HepG2 (cell line): ENCODE measurements at regions not wholly inside any gene's neighbourhood (a gene's known extent, or its start where the extent isn't known, plus 50 kb on each side); places are given as distances from the start of the nearest gene placed in this dataset.

Experiments
- ATAC-seq: fragments of 200-7000 bp; cut with Tn5 transposase; 3 replicates; pipeline ENCODE4 v1.9.1; 2020; ENCODE audit warnings: mild to moderate bottlenecking, moderate library complexity
- BruUV-seq: library from RNA; stranded (reverse); fragments of 400-500 nt; replicated peaks from 2 replicates; lab custom pipeline; 2021; lab: Mats Ljungman, UMichigan
- CTCF ChIA-PET: fragments of 300-600 bp; formaldehyde crosslinking; extraction: SDS; loops from one replicate; lab custom pipeline; 2021; ENCODE audit warnings: low total read pairs, inconsistent platforms, low intra/inter-chr PET ratio; lab: Yijun Ruan, JAX
- POLR2A ChIA-PET: fragments of 350-600 bp; sonication (Branson Sonifier 250); formaldehyde crosslinking; loops from one replicate; lab custom pipeline; 2020; ENCODE audit warnings: antibody characterized with exemption, inconsistent platforms; lab: Yijun Ruan, JAX
- DNase-seq: peaks from one replicate; pipeline ENCODE4 v3.0.0-alpha.2; 2015; ENCODE audit warnings: low spot score
- FAIRE-seq: peaks from 3 replicates; lab custom pipeline; 2011; peaks lifted over from hg19 to GRCh38; lab: Jason Lieb, UNC
- H2AFZ ChIP-seq: one replicate; pipeline ENCODE4 v1.6.1; 2011; ENCODE audit warnings: low read length, inconsistent platforms
- H3K27ac ChIP-seq: fragments of 300-600 bp; 3 replicates; pipeline ENCODE4 v1.8.0; 2011; ENCODE audit warnings: mixed run types, mild to moderate bottlenecking, mixed read lengths, low read length, inconsistent platforms; ENCODE audit not compliant: insufficient read depth; ENCODE audit errors: extremely low read length
- H3K27me3 ChIP-seq, 2 experiments: fragments of 200-600 bp in 1 of 2; 2 replicates in 1 of 2; 3 replicates in 1 of 2; pipeline versions ENCODE4 v1.6.0 to v1.8.0; 2011; ENCODE audit warnings: low read length in 2 of 2, mild to moderate bottlenecking in 2 of 2, moderate library complexity in 2 of 2, inconsistent platforms in 1 of 2; ENCODE audit not compliant: insufficient read depth in 2 of 2, control insufficient read depth in 1 of 2
- H3K36me3 ChIP-seq, 2 experiments: fragments of 200-600 bp in 1 of 2; replicated peaks in 1 of 2; 2 replicates in 1 of 2; 3 replicates in 1 of 2; pipeline versions ENCODE4 v1.5.1 to v1.8.0; 2011; ENCODE audit warnings: low read length in 2 of 2, inconsistent platforms in 1 of 2; ENCODE audit not compliant: insufficient read depth in 2 of 2, control insufficient read depth in 1 of 2
- H3K4me1 ChIP-seq: 2 replicates; pipeline ENCODE4 v1.5.1; 2012; ENCODE audit warnings: low read length, inconsistent platforms; ENCODE audit not compliant: insufficient read depth
- H3K4me2 ChIP-seq: 2 replicates; pipeline ENCODE4 v1.6.0; 2011; ENCODE audit warnings: low read depth, low read length, inconsistent platforms
- H3K4me3 ChIP-seq, 3 experiments: fragments of 200-600 bp in 1 of 3; sonication (generic), shearing (Covaris generic) in 1 of 3; replicated peaks in 1 of 3; 2 replicates each; pipeline ENCODE4 v1.5.1; 2011 to 2016; ENCODE audit warnings: low read length in 3 of 3, inconsistent platforms in 2 of 3, low read depth in 2 of 3, mild to moderate bottlenecking in 2 of 3, control low read depth in 1 of 3, mixed read lengths in 1 of 3; ENCODE audit not compliant: insufficient read depth in 1 of 3
- H3K79me2 ChIP-seq: one replicate; pipeline ENCODE4 v1.6.1; 2011; ENCODE audit warnings: low read length, inconsistent platforms; ENCODE audit not compliant: insufficient read depth
- H3K9ac ChIP-seq: 2 replicates; pipeline ENCODE4 v1.6.0; 2011; ENCODE audit warnings: mild to moderate bottlenecking, low read depth, low read length, inconsistent platforms; ENCODE audit not compliant: insufficient read depth
- H3K9me3 ChIP-seq: 2 replicates; pipeline ENCODE4 v1.5.1; 2012; ENCODE audit warnings: mild to moderate bottlenecking, low read length
- H4K20me1 ChIP-seq: 2 replicates; pipeline ENCODE4 v1.6.0; 2011; ENCODE audit warnings: inconsistent platforms, mild to moderate bottlenecking, low read length, moderate library complexity; ENCODE audit not compliant: insufficient read depth
- CEBPG ChIP-seq: IDR thresholded peaks from 2 replicates; pipeline ENCODE4 v1.6.1; 2016
- HMGA1 ChIP-seq: sonication (generic); formaldehyde crosslinking; conservative IDR thresholded peaks from 2 replicates; pipeline ENCODE4 v1.4.0; 2020; ENCODE audit warnings: missing genetic modification reagents
- HOXA9 ChIP-seq: sonication (generic); formaldehyde crosslinking; IDR thresholded peaks from 2 replicates; pipeline ENCODE4 v1.8.1; 2022; ENCODE audit warnings: missing genetic modification reagents, mild to moderate bottlenecking, moderate library complexity, borderline replicate concordance
- KAT8 ChIP-seq: IDR thresholded peaks from 2 replicates; pipeline ENCODE4 v1.6.1; 2016; ENCODE audit warnings: missing genetic modification reagents, missing compliant biosample characterization
- NR3C1 ChIP-seq: sonication (generic); formaldehyde crosslinking; IDR thresholded peaks from 2 replicates; pipeline ENCODE4 v1.4.0; 2020; ENCODE audit warnings: missing genetic modification reagents
- SAP130 ChIP-seq: IDR thresholded peaks from 2 replicates; pipeline ENCODE4 v1.6.1; 2016; ENCODE audit warnings: low read depth
- SNRNP70 ChIP-seq: fragments of 200-400 bp; formaldehyde crosslinking; IDR thresholded peaks from 2 replicates; pipeline ENCODE4 v1.6.1; 2017; ENCODE audit warnings: mild to moderate bottlenecking, low read depth, low read length, moderate library complexity
- ZFP37 ChIP-seq: sonication (generic); formaldehyde crosslinking; IDR thresholded peaks from 2 replicates; pipeline ENCODE4 v1.4.0; 2020; ENCODE audit warnings: missing genetic modification reagents, borderline replicate concordance
- ZMAT3 ChIP-seq: sonication (generic); formaldehyde crosslinking; conservative IDR thresholded peaks from 2 replicates; pipeline ENCODE4 v1.7.0; 2021; ENCODE audit warnings: missing genetic modification reagents
- ZNF205 ChIP-seq: IDR thresholded peaks from 2 replicates; pipeline ENCODE4 v1.6.1; 2018; ENCODE audit warnings: missing biosample characterization, missing genetic modification reagents
- ZNF33A ChIP-seq: sonication (generic); formaldehyde crosslinking; IDR thresholded peaks from 2 replicates; pipeline ENCODE4 v1.5.1; 2020; ENCODE audit warnings: missing genetic modification reagents, mild to moderate bottlenecking, moderate library complexity, borderline replicate concordance
- ZNF564 ChIP-seq: sonication (generic); formaldehyde crosslinking; IDR thresholded peaks from 2 replicates; pipeline ENCODE4 v1.8.1; 2023; ENCODE audit warnings: mild to moderate bottlenecking, missing genetic modification reagents
- ZNF850 ChIP-seq: sonication (generic); formaldehyde crosslinking; conservative IDR thresholded peaks from 2 replicates; pipeline ENCODE4 v1.9.0; 2021; ENCODE audit warnings: mild to moderate bottlenecking, missing genetic modification reagents
- ZSCAN9 ChIP-seq: IDR thresholded peaks from 2 replicates; pipeline ENCODE4 v1.6.1; 2016; ENCODE audit warnings: borderline replicate concordance
- WGBS: methylation state at CpG from one replicate; pipeline ENCODE4 v1.1.6; 2017; ENCODE audit warnings: low lambda C conversion rate; 5-methylcytosine and 5-hydroxymethylcytosine counted together
- in situ Hi-C: cut with HindIII; loops from 2 replicates; pipeline ENCODE4 v1.10.0; 2017; ENCODE audit warnings: low pct_unique_long_range_greater_than_20kb; ENCODE audit not compliant: extremely low pct_ligation_motif_present
- intact Hi-C: fragments of 100-400 bp; cut with micrococcal nuclease; formaldehyde crosslinking; loops from one replicate; pipeline ENCODE4 v1.10.0; 2022; ENCODE audit not compliant: unreplicated experiment
- TF ChIP-seq, protein P1 (sequence below): sonication (generic); formaldehyde crosslinking; IDR thresholded peaks from 2 replicates; pipeline ENCODE4 v1.4.0; 2020; ENCODE audit warnings: missing genetic modification reagents
- TF ChIP-seq, protein P2 (sequence below): sonication (generic); formaldehyde crosslinking; IDR thresholded peaks from 2 replicates; pipeline ENCODE4 v1.8.0; 2022; ENCODE audit warnings: mild to moderate bottlenecking, missing genetic modification reagents, moderate library complexity
- TF ChIP-seq, protein P3 (sequence below): sonication (generic); formaldehyde crosslinking; IDR thresholded peaks from 2 replicates; pipeline ENCODE4 v1.8.1; 2023; ENCODE audit warnings: mild to moderate bottlenecking, missing genetic modification reagents
- TF ChIP-seq, protein P4 (sequence below): IDR thresholded peaks from 2 replicates; pipeline ENCODE4 v1.4.0; 2020; ENCODE audit warnings: mild to moderate bottlenecking, missing genetic modification reagents
- TF ChIP-seq, protein P5 (sequence below): sonication (generic); formaldehyde crosslinking; IDR thresholded peaks from 2 replicates; pipeline ENCODE4 v1.5.1; 2020; ENCODE audit warnings: missing genetic modification reagents, mild to moderate bottlenecking, borderline replicate concordance

DNA sequence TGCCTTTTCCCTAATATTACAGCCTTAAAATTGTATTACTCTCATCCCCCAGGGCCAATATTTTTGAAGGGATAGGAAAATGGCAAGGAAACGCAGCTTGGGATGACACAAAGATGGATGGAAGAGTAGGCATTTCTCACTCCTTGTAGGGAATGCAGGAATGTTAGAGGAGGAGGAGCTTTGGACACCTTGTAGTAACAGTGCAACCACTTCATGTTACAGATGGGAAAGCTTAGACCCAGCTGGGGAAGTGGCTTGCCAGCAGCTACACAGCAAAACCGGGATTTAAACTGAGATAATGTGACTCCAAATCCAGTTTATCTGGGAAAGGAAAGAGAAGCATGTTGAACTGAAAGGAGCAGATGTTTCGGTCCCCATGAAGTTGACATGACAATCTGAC is 473.7 kb upstream of the DAB1 start:
- POLR2A ChIA-PET = no interaction called here
- 6% methylated on average over 3 of the region's 3 CpGs for WGBS

More for the DNA sequence above, 473.7 kb upstream of the DAB1 start:
- no peak overlapping the region for H3K4me3 ChIP-seq
- TF ChIP-seq NR3C1 (CRISPR knock-in tag) = no peak
- no peak for TF ChIP-seq ZFP37 (CRISPR knock-in tag)
- no peak for TF ChIP-seq HOXA9 (CRISPR knock-in tag)
- no peak for TF ChIP-seq SNRNP70
- TF ChIP-seq ZMAT3 (CRISPR knock-in tag) = no peak
- TF ChIP-seq, protein P1, sequence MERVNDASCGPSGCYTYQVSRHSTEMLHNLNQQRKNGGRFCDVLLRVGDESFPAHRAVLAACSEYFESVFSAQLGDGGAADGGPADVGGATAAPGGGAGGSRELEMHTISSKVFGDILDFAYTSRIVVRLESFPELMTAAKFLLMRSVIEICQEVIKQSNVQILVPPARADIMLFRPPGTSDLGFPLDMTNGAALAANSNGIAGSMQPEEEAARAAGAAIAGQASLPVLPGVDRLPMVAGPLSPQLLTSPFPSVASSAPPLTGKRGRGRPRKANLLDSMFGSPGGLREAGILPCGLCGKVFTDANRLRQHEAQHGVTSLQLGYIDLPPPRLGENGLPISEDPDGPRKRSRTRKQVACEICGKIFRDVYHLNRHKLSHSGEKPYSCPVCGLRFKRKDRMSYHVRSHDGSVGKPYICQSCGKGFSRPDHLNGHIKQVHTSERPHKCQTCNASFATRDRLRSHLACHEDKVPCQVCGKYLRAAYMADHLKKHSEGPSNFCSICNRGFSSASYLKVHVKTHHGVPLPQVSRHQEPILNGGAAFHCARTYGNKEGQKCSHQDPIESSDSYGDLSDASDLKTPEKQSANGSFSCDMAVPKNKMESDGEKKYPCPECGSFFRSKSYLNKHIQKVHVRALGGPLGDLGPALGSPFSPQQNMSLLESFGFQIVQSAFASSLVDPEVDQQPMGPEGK (CRISPR knock-in tag) = no peak
- TF ChIP-seq ZNF205 = no peak
- TF ChIP-seq, protein P2, sequence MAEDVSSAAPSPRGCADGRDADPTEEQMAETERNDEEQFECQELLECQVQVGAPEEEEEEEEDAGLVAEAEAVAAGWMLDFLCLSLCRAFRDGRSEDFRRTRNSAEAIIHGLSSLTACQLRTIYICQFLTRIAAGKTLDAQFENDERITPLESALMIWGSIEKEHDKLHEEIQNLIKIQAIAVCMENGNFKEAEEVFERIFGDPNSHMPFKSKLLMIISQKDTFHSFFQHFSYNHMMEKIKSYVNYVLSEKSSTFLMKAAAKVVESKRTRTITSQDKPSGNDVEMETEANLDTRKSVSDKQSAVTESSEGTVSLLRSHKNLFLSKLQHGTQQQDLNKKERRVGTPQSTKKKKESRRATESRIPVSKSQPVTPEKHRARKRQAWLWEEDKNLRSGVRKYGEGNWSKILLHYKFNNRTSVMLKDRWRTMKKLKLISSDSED (CRISPR knock-in tag) = no peak
- TF ChIP-seq, protein P3, sequence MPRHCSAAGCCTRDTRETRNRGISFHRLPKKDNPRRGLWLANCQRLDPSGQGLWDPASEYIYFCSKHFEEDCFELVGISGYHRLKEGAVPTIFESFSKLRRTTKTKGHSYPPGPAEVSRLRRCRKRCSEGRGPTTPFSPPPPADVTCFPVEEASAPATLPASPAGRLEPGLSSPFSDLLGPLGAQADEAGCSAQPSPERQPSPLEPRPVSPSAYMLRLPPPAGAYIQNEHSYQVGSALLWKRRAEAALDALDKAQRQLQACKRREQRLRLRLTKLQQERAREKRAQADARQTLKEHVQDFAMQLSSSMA = no peak
- TF ChIP-seq HMGA1 (CRISPR knock-in tag) = no peak
- TF ChIP-seq ZSCAN9 (CRISPR knock-in tag) = no peak
- TF ChIP-seq, protein P4, sequence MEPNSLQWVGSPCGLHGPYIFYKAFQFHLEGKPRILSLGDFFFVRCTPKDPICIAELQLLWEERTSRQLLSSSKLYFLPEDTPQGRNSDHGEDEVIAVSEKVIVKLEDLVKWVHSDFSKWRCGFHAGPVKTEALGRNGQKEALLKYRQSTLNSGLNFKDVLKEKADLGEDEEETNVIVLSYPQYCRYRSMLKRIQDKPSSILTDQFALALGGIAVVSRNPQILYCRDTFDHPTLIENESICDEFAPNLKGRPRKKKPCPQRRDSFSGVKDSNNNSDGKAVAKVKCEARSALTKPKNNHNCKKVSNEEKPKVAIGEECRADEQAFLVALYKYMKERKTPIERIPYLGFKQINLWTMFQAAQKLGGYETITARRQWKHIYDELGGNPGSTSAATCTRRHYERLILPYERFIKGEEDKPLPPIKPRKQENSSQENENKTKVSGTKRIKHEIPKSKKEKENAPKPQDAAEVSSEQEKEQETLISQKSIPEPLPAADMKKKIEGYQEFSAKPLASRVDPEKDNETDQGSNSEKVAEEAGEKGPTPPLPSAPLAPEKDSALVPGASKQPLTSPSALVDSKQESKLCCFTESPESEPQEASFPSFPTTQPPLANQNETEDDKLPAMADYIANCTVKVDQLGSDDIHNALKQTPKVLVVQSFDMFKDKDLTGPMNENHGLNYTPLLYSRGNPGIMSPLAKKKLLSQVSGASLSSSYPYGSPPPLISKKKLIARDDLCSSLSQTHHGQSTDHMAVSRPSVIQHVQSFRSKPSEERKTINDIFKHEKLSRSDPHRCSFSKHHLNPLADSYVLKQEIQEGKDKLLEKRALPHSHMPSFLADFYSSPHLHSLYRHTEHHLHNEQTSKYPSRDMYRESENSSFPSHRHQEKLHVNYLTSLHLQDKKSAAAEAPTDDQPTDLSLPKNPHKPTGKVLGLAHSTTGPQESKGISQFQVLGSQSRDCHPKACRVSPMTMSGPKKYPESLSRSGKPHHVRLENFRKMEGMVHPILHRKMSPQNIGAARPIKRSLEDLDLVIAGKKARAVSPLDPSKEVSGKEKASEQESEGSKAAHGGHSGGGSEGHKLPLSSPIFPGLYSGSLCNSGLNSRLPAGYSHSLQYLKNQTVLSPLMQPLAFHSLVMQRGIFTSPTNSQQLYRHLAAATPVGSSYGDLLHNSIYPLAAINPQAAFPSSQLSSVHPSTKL (CRISPR knock-in tag) = no peak
- TF ChIP-seq SAP130 (CRISPR knock-in tag) = no peak
- TF ChIP-seq ZNF33A (CRISPR knock-in tag) = no peak
- TF ChIP-seq, protein P5, sequence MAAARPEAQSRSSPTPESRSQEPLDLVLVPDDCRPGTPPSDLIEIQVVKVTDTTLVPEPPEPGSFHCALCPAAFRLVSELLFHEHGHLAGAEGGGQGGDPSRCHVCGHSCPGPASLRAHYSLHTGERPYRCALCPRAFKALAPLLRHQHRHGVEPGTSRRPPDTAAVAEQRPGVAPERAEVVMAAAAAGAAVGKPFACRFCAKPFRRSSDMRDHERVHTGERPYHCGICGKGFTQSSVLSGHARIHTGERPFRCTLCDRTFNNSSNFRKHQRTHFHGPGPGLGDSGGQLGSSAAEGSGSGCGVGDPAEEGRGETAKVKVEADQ (CRISPR knock-in tag) = no peak
- TF ChIP-seq KAT8 (CRISPR knock-in tag) = no peak
- no peak for TF ChIP-seq ZNF850 (CRISPR knock-in tag)
- no peak for TF ChIP-seq ZNF564 (CRISPR knock-in tag)
- no peak for TF ChIP-seq CEBPG (CRISPR knock-in tag)
- no peak for DNase-seq
- in situ Hi-C loops = no loop called here
- no peaks in the 10 kb centered on the region for H3K9me3 ChIP-seq
- H3K9ac ChIP-seq = no peak overlapping the region
- no peak overlapping the region for H3K27ac ChIP-seq
- CTCF ChIA-PET = no interaction called here
- H3K4me2 ChIP-seq = no peak overlapping the region
- H2AFZ ChIP-seq = no peak overlapping the region
- H3K79me2 ChIP-seq = no peaks in the 10 kb centered on the region
- BruUV-seq = no TSS peak
- no peaks in the 10 kb centered on the region for H3K27me3 ChIP-seq
- no peak for ATAC-seq
- FAIRE-seq = no peak
- no peaks in the 10 kb centered on the region for H4K20me1 ChIP-seq
- H3K4me1 ChIP-seq = no peaks in the 10 kb centered on the region
- intact Hi-C loops = no loop called here
- H3K36me3 ChIP-seq = no peaks in the 10 kb centered on the region
